ENCODE measurements at regions not wholly inside any gene's neighbourhood (a gene's known extent, or its start where the extent isn't known, plus 50 kb on each side); places are given as distances from the start of the nearest gene placed in this dataset.

GRCh38 chr11:21883354-21883753 is 309.5 kb upstream of the ANO5 start:
- intact Hi-C loops (cut with DNase I; ENCODE audit: low total_unique reads) = no loop called here

GRCh38 chr11:21888814-21889213 is 304.1 kb upstream of the ANO5 start:
- ATAC-seq = peak; percentile 64 to 80
- in situ Hi-C loops (cut with MboI; ENCODE audit: low sequenced_read_pairs in 4 of 4) = no loop called here

More at GRCh38 chr11:21883354-21883753, 309.5 kb upstream of the ANO5 start:
- no peak for ATAC-seq
- no peak overlapping the region for H3K27ac ChIP-seq
- H3K9me3 ChIP-seq = no peaks in the 10 kb centered on the region
- H3K36me3 ChIP-seq = no peaks in the 10 kb centered on the region
- in situ Hi-C loops (cut with MboI; ENCODE audit: low sequenced_read_pairs in 4 of 4) = no loop called here
- no peak for TF ChIP-seq POLR2A (IDR thresholded peaks at IDR 0.05)
- TF ChIP-seq, protein P1, sequence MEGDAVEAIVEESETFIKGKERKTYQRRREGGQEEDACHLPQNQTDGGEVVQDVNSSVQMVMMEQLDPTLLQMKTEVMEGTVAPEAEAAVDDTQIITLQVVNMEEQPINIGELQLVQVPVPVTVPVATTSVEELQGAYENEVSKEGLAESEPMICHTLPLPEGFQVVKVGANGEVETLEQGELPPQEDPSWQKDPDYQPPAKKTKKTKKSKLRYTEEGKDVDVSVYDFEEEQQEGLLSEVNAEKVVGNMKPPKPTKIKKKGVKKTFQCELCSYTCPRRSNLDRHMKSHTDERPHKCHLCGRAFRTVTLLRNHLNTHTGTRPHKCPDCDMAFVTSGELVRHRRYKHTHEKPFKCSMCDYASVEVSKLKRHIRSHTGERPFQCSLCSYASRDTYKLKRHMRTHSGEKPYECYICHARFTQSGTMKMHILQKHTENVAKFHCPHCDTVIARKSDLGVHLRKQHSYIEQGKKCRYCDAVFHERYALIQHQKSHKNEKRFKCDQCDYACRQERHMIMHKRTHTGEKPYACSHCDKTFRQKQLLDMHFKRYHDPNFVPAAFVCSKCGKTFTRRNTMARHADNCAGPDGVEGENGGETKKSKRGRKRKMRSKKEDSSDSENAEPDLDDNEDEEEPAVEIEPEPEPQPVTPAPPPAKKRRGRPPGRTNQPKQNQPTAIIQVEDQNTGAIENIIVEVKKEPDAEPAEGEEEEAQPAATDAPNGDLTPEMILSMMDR (IDR thresholded peaks at IDR 0.05 in 4 of 5, conservative IDR thresholded peaks at IDR 0.05 in 1 of 5) = no peak
- H3K4me3 ChIP-seq = no peak overlapping the region
- no peaks in the 10 kb centered on the region for H3K27me3 ChIP-seq
- no peak for DNase-seq
- peaks cover 0 to 4% of the 10 kb centered on the region in 2 donors for H3K4me1 ChIP-seq

GRCh38 chr11:21892736-21893564 is 299.9 kb upstream of the ANO5 start:
- Histone ChIP-seq H3K27ac (no peak overlapping the region), H3K27me3 (no peaks in the 10 kb centered on the region), H3K9me3 (no peaks in the 10 kb centered on the region), H3K4me1 (no peaks in the 10 kb centered on the region), H3K4me3 (no peak overlapping the region), H3K36me3 (no peaks in the 10 kb centered on the region)
- no peak for TF ChIP-seq POLR2A (IDR thresholded peaks at IDR 0.05)
- TF ChIP-seq, protein P1 (IDR thresholded peaks at IDR 0.05 in 4 of 5, conservative IDR thresholded peaks at IDR 0.05 in 1 of 5) = no peak
- in situ Hi-C loops (cut with MboI; ENCODE audit: low sequenced_read_pairs in 4 of 4) = no loop called here
- DNase-seq = no peak
- intact Hi-C loops (cut with DNase I; ENCODE audit: low total_unique reads) = no loop called here
- ATAC-seq = no peak

More at GRCh38 chr11:21888814-21889213, 304.1 kb upstream of the ANO5 start:
- Histone ChIP-seq H3K9me3 (no peaks in the 10 kb centered on the region), H3K36me3 (no peaks in the 10 kb centered on the region), H3K27ac (no peak overlapping the region), H3K4me3 (no peak overlapping the region), H3K4me1 (peaks cover 0 to 4% of the 10 kb centered on the region in 2 donors), H3K27me3 (no peaks in the 10 kb centered on the region)
- DNase-seq = peak; percentile 7 to 21
- intact Hi-C loops (cut with DNase I; ENCODE audit: low total_unique reads) = no loop called here
- TF ChIP-seq, protein P1 (IDR thresholded peaks at IDR 0.05 in 4 of 5, conservative IDR thresholded peaks at IDR 0.05 in 1 of 5) = no peak
- no peak for TF ChIP-seq POLR2A (IDR thresholded peaks at IDR 0.05)

GRCh38 chr11:21893565-21893867 is 299.4 kb upstream of the ANO5 start:
- intact Hi-C loops (cut with DNase I; ENCODE audit: low total_unique reads) = no loop called here
- DNase-seq = no peak
- H3K27me3 ChIP-seq = no peaks in the 10 kb centered on the region
- ATAC-seq = no peak
- H3K4me1 ChIP-seq = no peaks in the 10 kb centered on the region
- H3K9me3 ChIP-seq = no peaks in the 10 kb centered on the region
- H3K27ac ChIP-seq = no peak overlapping the region
- H3K36me3 ChIP-seq = no peaks in the 10 kb centered on the region
- in situ Hi-C loops (cut with MboI; ENCODE audit: low sequenced_read_pairs in 4 of 4) = no loop called here
- no peak overlapping the region for H3K4me3 ChIP-seq
- TF ChIP-seq POLR2A (IDR thresholded peaks at IDR 0.05) = no peak
- TF ChIP-seq, protein P1 (IDR thresholded peaks at IDR 0.05 in 4 of 5, conservative IDR thresholded peaks at IDR 0.05 in 1 of 5) = no peak

All from gastrocnemius medialis (tissue), 4 donors.